Activated CD8-positive, alpha-beta T cell treated with anti-CD3 and anti-CD28 coated beads for 36 hours (primary cell): ENCODE measurements at regions not wholly inside any gene's neighbourhood (a gene's known extent, or its start where the extent isn't known, plus 50 kb on each side); places are given as distances from the start of the nearest gene placed in this dataset.

ENCODE experiments used
- ATAC-seq: fragments of 200-7000 bp; cut with Tn5 transposase; one replicate; pipeline ENCODE4 v1.10.0; 2021; ENCODE audit warnings: mild to moderate bottlenecking, moderate library complexity
- CTCF ChIA-PET: fragments of 350-600 bp; sonication (Branson Sonifier 250); formaldehyde crosslinking; loops from one replicate; lab custom pipeline; 2021; ENCODE audit warnings: antibody characterized with exemption; lab: Charles Lee
- POLR2A ChIA-PET: fragments of 350-600 bp; sonication (Branson Sonifier 250); formaldehyde crosslinking; loops from one replicate; lab custom pipeline; 2021; ENCODE audit warnings: antibody characterized with exemption; lab: Charles Lee
- DNase-seq: peaks from one replicate; pipeline ENCODE4 v3.0.0-alpha.2; 2020
- H3K27ac Mint-ChIP-seq: one replicate; pipeline ENCODE4 v1.8.0; 2021; ENCODE audit warnings: mild to moderate bottlenecking, mixed read lengths
- H3K27me3 Mint-ChIP-seq: one replicate; pipeline ENCODE4 v1.8.0; 2021; ENCODE audit warnings: mixed read lengths
- H3K36me3 Mint-ChIP-seq: one replicate; pipeline ENCODE4 v1.8.0; 2021; ENCODE audit warnings: low read depth, mixed read lengths
- H3K4me1 Mint-ChIP-seq: one replicate; pipeline ENCODE4 v1.8.0; 2021; ENCODE audit warnings: low read depth, mixed read lengths
- H3K4me3 Mint-ChIP-seq: one replicate; pipeline ENCODE4 v1.8.0; 2021; ENCODE audit warnings: mild to moderate bottlenecking, moderate library complexity, mixed read lengths
- H3K9me3 Mint-ChIP-seq: one replicate; pipeline ENCODE4 v1.8.0; 2021; ENCODE audit warnings: mixed read lengths
- CTCF ChIP-seq: fragments of 200-600 bp; IDR thresholded peaks from one replicate; pipeline ENCODE4 v1.8.0; 2022; ENCODE audit warnings: antibody characterized with exemption, mild to moderate bottlenecking
- intact Hi-C: fragments of 100-400 bp; cut with micrococcal nuclease; formaldehyde crosslinking; loops from one replicate; pipeline ENCODE4 v1.10.0; 2022

- DNase-seq (no peak), ATAC-seq (no peak)
- TF ChIP-seq CTCF, result no peak
- CTCF ChIA-PET, result no interaction called here
- intact Hi-C loops, result no loop called here
- Mint-ChIP-seq H3K36me3 (no peaks in the 10 kb centered on the region), H3K27me3 (no peaks in the 10 kb centered on the region), H3K4me3 (no peak overlapping the region), H3K27ac (no peak overlapping the region), H3K4me1 (no peaks in the 10 kb centered on the region), H3K9me3 (peaks cover 2% of the 10 kb centered on the region)
- POLR2A ChIA-PET, result no interaction called here
Measured at GRCh38 chr16:7967996-7968509, 622.3 kb downstream of the TMEM114 start.

- TF ChIP-seq CTCF, result no peak
- Mint-ChIP-seq H3K27me3 (no peaks in the 10 kb centered on the region), H3K27ac (no peak overlapping the region), H3K4me1 (no peaks in the 10 kb centered on the region), H3K9me3 (peaks cover 1% of the 10 kb centered on the region), H3K4me3 (no peak overlapping the region), H3K36me3 (no peaks in the 10 kb centered on the region)
- CTCF ChIA-PET, result no interaction called here
- POLR2A ChIA-PET, result no interaction called here
- DNase-seq (no peak), ATAC-seq (no peak)
- intact Hi-C loops, result no loop called here
Measured at GRCh38 chr16:7964744-7965143, 625.6 kb downstream of the TMEM114 start.

- DNase-seq (no peak), ATAC-seq (no peak)
- TF ChIP-seq CTCF, result no peak
- Mint-ChIP-seq H3K36me3 (no peaks in the 10 kb centered on the region), H3K4me3 (no peak overlapping the region), H3K9me3 (peaks cover 1% of the 10 kb centered on the region), H3K27ac (no peak overlapping the region), H3K27me3 (no peaks in the 10 kb centered on the region), H3K4me1 (no peaks in the 10 kb centered on the region)
- intact Hi-C loops, result no loop called here
- CTCF ChIA-PET, result no interaction called here
- POLR2A ChIA-PET, result no interaction called here
Measured at GRCh38 chr16:7964167-7964566, 626.1 kb downstream of the TMEM114 start.

GRCh38 chr16:7962091-7962879 is 628.0 kb downstream of the TMEM114 start:
- ChIA-PET POLR2A (no interaction called here), CTCF (no interaction called here)
- intact Hi-C loops, result no loop called here
- Mint-ChIP-seq H3K36me3 (no peaks in the 10 kb centered on the region), H3K9me3 (peaks cover 3% of the 10 kb centered on the region), H3K27me3 (no peaks in the 10 kb centered on the region), H3K4me3 (no peak overlapping the region), H3K4me1 (no peaks in the 10 kb centered on the region), H3K27ac (no peak overlapping the region)
- no peak for ATAC-seq
- no peak for DNase-seq
- TF ChIP-seq CTCF, result no peak

- no peak overlapping the region for H3K27ac Mint-ChIP-seq
- no peaks in the 10 kb centered on the region for H3K36me3 Mint-ChIP-seq
- peaks cover 9% of the 10 kb centered on the region for H3K9me3 Mint-ChIP-seq
- ATAC-seq, result no peak
- DNase-seq, result no peak
- no peaks in the 10 kb centered on the region for H3K27me3 Mint-ChIP-seq
- H3K4me1 Mint-ChIP-seq, result no peaks in the 10 kb centered on the region
- POLR2A ChIA-PET, result no interaction called here
- no peak for TF ChIP-seq CTCF
- H3K4me3 Mint-ChIP-seq, result no peak overlapping the region
- CTCF ChIA-PET, result no interaction called here
- intact Hi-C loops, result no loop called here
Measured at GRCh38 chr16:7957151-7957550, 624.5 kb downstream of the RBFOX1 start.
